Spinal cord (tissue), 10 donors: ENCODE measurements at regions not wholly inside any gene's neighbourhood (a gene's known extent, or its start where the extent isn't known, plus 50 kb on each side); places are given as distances from the start of the nearest gene placed in this dataset. TPM values are rescaled to one million over a fixed set of nuclear protein-coding genes. Genes with fewer than 3 reads are reported as not detected.
"Not testable (repeated sequence)": the region's sequence is repeated elsewhere in the genome, so short reads cannot be mapped to it uniquely, and the experiment has no call there.

ENCODE experiments used
- DNase-seq, 6 donors: peaks; one replicate each; pipeline versions ENCODE4 v3.0.0 to v3.0.0-alpha.2; 2013 to 2015; ENCODE audit warnings: low spot score in 6 of 6, low read depth in 4 of 6
- H3K27ac ChIP-seq: one replicate; pipeline ENCODE4 v1.5.1; 2013; ENCODE audit warnings: low read depth, low read length, control low read depth
- H3K27me3 ChIP-seq: one replicate; pipeline ENCODE4 v1.6.1; 2013; ENCODE audit warnings: low read length; ENCODE audit not compliant: control insufficient read depth, insufficient read depth
- H3K36me3 ChIP-seq: one replicate; pipeline ENCODE4 v1.6.1; 2013; ENCODE audit warnings: low read length; ENCODE audit not compliant: control insufficient read depth, insufficient read depth
- H3K4me1 ChIP-seq: one replicate; pipeline ENCODE4 v1.6.1; 2013; ENCODE audit warnings: low read length; ENCODE audit not compliant: control insufficient read depth, insufficient read depth
- H3K4me3 ChIP-seq: one replicate; pipeline ENCODE4 v1.5.1; 2013; ENCODE audit warnings: low read depth, low read length, control low read depth
- H3K9me3 ChIP-seq: one replicate; pipeline ENCODE4 v1.6.1; 2013; ENCODE audit warnings: low read length; ENCODE audit not compliant: control insufficient read depth, insufficient read depth
- WGBS: methylation state at CpG from one replicate; pipeline ENCODE4 v1.1.5; 2013; ENCODE audit warnings: missing lambda C conversion rate; ENCODE audit not compliant: insufficient coverage; 5-methylcytosine and 5-hydroxymethylcytosine counted together
- small RNA-seq: library from RNA; depleted of rRNA; stranded (forward); fragments of <200 nt; gene quantifications from one replicate; pipeline ENCODE3, GENCODE V24; 2014; ENCODE audit warnings: low replicate concordance
- donor health status: healthy.

DNA sequence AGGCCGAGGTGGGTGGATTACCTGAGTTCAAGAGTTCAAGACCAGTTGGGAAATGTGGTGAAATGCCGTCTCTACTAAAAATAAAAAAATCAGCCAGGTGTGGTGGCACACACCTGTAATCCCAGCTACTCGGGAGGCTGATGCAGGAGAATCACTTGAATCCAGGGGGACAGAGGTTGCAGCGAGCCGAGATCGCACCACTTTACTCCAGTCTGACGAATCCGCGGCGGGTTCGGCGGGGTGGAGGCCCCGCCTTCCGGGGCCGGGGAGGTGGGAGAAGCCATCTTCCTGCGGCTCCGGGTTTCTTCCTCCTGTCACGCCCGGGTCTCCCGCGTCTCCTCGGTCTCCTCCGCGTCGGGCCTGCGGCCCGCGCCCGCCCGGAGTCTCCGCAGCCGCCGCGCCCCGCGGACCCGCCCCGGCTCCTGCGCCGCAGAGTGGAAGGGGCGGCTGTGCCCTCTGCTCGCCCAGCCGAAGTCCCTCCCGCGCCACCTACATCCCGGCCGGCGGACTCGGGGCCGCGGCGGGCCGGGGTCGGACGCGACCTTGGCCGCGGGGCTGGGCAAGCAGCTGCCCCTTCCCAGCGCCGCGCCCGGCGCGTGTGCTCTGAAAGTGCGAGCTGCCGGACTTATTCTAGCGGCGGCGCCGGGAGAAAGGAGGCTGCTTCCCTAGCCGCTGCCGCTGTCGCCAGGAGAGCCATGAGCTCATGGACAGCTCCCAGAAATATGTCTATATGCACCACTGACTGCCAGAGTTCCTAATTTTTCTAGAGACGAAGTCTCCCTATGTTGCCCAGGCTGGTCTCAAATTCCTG is 97.2 kb downstream of the LAT start:
- DNase-seq, result peak in 2 of 6 donors; percentile 35 to 50
- not testable (repeated sequence) for H3K36me3 ChIP-seq, H3K9me3 ChIP-seq, H3K27ac ChIP-seq, H3K4me1 ChIP-seq, H3K27me3 ChIP-seq, H3K4me3 ChIP-seq
- 9% methylated on average over 6 of the region's 74 CpGs for WGBS

DNA sequence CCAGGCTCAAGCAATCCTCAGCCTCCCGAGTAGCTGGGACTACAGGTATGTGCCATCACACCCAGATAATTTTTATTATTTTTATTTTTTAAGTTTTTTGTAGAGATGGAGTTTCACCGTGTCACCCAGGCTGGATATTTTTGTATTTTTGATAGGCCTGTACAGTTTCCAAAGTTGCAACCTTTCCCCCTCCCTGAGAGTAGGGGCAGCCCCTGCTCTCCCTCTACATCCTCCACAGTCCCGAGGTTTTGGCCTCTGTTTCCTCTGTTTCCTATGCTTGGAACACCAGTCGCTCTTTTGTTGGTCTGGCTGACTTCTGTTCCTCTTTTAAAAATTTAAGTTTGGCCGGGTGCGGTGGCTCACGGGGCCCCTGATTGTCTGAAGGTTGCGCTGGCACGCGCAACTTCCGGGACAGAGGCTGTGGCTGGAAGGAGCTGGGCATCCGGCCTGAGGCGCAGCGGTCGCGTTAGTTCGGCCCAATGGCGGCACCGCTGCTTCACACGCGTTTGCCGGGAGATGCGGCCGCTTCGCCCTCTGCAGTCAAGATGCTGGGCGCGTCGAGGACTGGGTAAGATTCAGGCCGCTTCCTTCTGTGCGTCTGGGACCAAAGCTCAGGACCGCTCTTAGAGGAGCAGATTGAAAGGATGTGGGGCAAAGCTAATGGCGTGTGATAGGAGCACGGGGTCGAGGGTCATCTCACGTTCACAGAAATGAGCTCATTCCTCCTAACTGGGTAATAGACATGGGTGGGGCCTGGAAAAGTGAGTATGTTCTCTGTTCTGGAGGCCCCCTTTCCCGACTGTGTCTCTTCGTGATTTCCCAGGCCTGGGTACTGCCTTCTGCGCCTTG is 89.9 kb downstream of the LAT start:
- peak overlapping the region; percentile 12 for H3K4me3 ChIP-seq
- 7% methylated on average over 13 of the region's 38 CpGs for WGBS
- H3K27me3 ChIP-seq, H3K4me1 ChIP-seq, H3K9me3 ChIP-seq, H3K36me3 ChIP-seq, H3K27ac ChIP-seq: not testable (repeated sequence)
- peak in 2 of 6 donors; percentile 44 to 64 for DNase-seq

DNA sequence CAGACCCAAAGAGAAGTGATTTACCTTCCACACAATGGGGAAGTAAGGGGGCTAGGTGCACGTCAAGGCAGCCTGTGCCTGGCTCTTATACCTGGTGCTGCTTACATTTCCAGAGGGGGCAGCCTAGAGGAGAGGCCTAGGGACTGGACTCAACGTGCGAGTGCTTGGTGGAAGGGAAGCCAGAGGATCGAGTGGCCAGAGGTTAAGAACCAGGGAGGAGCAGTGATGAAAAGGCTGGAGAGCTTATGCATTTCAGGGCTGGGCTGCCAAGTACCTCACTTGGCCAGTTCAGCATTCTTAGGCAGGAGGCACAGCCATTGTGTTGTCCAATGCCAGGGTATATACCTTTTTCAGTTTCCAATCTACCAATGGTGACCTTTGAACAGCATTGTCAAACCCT is 77.4 kb downstream of the LAT start:
- DNase-seq, H3K36me3 ChIP-seq, H3K4me1 ChIP-seq, H3K9me3 ChIP-seq, H3K27ac ChIP-seq, H3K4me3 ChIP-seq, H3K27me3 ChIP-seq: not testable (repeated sequence)
- no CpG with 5 or more reads among the region's 4 CpGs for WGBS

DNA sequence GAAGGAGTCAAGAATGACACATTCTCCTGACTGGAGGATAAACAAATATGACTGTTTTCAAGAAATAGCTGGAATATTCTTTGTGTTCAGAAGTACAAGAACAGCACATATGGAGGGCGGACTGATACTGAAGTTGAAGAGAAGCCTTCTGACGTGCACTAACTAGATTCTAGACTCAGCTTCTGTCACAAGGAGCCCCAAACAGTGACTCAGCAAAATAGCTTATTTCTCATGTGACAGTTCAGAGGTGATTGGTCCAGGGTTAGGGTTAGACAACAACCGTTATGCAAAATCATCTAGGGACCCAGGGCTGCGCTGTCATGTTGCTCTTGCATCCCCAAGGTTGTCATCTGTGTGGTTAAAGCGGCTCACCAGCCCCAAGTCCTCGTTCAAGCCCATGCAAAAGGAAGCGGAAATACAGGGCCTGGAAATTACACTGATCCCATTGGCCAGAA is 76.6 kb downstream of the LAT start:
- H3K4me3 ChIP-seq, H3K36me3 ChIP-seq, H3K4me1 ChIP-seq, DNase-seq, H3K27ac ChIP-seq, H3K9me3 ChIP-seq, H3K27me3 ChIP-seq: not testable (repeated sequence)
- WGBS, result 90% methylated on average over 2 of the region's 7 CpGs

DNA sequence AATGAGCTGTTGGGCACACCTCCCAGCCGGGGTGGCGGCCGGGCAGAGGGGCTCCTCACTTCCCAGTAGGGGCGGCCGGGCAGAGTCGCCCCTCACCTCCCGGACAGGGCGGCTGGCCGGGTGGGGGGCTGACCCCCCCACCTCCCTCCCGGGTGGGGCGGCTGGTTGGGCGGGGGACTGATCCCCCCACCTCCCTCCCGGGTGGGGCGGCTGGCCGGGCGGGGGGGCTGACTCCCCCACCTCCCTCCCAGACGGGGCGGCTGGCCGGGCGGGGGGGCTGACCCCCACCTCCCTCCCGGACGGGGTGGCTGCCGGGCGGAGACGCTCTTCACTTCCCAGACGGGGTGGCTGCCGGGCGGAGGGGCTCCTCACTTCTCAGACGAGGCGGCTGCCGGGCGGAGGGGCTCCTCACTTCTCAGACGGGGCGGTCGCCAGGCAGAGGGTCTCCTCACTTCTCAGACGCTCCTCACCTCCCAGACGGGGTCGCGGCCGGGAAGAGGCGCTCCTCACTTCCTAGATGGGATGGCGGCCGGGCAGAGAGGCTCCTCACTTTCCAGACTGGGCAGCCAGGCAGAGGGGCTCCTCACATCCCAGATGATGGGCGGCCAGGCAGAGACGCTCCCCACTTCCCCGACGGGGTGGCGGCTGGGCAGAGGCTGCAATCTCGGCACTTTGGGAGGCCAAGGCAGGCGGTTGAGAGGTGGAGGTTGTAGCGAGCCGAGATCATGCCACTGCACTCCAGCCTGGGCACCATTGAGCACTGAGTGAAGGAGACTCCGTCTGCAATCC is 75.4 kb downstream of the LAT start:
- H3K4me3 ChIP-seq, H3K27me3 ChIP-seq, H3K36me3 ChIP-seq, H3K4me1 ChIP-seq, DNase-seq, H3K9me3 ChIP-seq, H3K27ac ChIP-seq: not testable (repeated sequence)
- 92% methylated on average over 2 of the region's 53 CpGs for WGBS

DNA sequence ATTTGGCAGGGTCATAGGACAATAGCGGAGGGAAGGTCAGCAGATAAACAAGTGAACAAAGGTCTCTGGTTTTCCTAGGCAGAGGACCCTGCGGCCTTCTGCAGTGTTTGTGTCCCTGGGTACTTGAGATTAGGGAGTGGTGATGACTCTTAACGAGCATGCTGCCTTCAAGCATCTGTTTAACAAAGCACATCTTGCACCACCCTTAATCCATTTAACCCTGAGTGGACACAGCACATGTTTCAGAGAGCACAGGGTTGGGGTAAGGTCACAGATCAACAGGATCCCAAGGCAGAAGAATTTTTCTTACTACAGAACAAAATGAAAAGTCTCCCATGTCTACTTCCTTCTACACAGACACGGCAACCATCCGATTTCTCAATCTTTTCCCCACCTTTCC is 74.7 kb downstream of the LAT start:
- H3K27ac ChIP-seq, DNase-seq, H3K36me3 ChIP-seq, H3K4me1 ChIP-seq, H3K9me3 ChIP-seq, H3K4me3 ChIP-seq, H3K27me3 ChIP-seq: not testable (repeated sequence)
- WGBS, result no CpG with 5 or more reads among the region's 5 CpGs

Small RNAs in the stretch of these regions (small RNA-seq; reads per million reads assigned to genes)
- not detected for gene AC025279.1
- gene SNX29P2, result not detected
